ENCODE measurements at regions not wholly inside any gene's neighbourhood (a gene's known extent, or its start where the extent isn't known, plus 50 kb on each side); places are given as distances from the start of the nearest gene placed in this dataset.
"Not testable (repeated sequence)": the region's sequence is repeated elsewhere in the genome, so short reads cannot be mapped to it uniquely, and the experiment has no call there.

DNA sequence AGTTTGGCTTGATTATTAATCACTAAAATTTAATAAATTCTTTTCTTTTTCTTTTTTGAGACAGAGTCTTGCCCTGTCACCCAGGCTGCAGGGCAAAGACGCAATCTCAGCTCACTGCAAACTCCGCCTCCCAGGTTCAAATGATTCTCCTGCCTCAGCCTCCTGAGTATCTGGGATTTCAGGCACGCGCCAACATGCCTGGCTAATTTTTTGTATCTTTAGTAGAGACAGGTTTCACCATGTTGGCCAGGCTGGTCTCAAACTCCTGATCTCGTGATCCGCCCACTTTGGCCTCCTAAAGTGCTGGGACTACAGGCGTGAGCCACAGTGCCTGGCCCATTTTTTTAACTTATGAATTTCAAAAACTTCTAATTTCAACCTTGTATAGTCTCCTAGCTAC, 215.6 kb upstream of the RBBP8 start:
- DNase-seq (ENCODE audit: low spot score in 2 of 2); FAIRE-seq: not testable (repeated sequence)

DNA sequence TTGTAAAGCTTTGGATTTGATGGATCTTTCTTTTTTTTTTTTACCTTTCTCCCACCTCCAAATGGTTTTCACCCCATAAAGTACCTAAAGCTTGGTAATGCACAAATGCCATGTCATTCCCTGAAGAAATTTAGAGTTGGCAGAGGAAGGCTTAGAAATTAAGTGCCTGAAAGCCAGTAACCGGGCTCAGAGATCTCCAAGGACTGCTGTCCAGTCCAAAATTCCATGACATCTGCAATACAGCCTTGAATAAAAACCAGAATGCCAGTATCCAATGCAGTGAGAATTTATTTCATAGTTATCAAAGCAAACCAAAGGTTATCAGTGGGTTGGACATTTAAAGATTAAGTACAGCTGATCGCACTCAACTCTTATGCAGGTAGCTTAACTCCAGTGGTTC, 209.9 kb upstream of the RBBP8 start:
- no peak for DNase-seq (ENCODE audit: low spot score in 2 of 2)
- no peak for FAIRE-seq

DNA sequence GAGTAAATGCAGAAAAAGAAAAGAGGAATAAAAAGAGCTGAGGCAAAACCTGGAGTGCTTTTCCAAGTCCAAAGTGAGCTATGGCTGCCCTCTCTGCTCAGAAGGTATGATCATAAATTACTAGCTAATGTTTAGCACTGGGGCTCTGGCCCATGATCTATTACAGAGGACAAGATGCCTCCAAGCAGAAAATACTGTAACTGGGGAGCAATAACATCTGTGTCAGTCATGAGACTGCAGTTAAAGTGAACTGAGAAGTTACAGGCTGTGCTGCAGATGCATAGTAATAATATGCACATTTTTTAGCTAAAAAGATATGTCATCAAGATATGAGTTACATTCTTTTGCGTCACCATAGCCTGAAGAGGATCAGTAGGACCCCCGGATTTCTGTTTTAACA, 209.4 kb upstream of the RBBP8 start:
- DNase-seq (ENCODE audit: low spot score in 2 of 2) (no peak), FAIRE-seq (no peak)

DNA sequence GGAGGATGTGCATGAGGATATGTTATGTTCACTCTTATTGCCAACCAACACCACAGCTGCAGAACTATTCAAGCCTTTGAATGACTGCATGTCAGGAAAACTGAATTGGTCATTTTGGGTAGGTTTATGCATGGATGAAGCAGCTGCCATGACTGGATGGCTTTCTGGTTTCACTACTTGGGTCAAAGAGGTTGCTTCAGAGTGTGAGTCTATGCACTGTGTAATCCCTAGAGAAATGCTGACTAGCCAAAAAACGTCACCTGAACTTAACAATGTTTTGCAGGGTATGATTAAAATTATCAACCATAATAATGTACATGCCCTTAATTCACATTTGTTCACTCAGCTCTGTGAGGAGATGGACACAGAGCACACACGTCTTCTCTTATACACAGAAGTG, 206.7 kb upstream of the RBBP8 start:
- no peak for FAIRE-seq
- no peak for DNase-seq (ENCODE audit: low spot score in 2 of 2)

DNA sequence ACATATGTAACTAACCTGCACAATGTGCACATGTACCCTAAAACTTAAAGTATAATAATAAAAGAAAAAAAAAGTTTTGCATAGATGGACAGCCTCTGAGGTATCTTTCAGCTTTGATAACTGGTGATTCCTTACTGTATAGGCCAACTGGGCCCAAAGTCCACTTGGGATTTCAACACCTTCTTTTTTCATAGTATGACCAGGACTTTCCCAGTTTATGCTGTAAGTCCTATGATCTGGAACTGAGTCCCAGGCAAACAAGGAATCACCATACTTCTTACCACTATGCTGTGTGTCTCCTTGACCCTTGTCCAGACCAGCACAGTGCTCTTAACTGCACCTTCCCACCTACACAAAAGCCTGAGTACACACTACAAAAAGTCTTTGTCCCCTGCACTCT, 205.1 kb upstream of the RBBP8 start:
- no peak for FAIRE-seq
- no peak for DNase-seq (ENCODE audit: low spot score in 2 of 2)

DNA sequence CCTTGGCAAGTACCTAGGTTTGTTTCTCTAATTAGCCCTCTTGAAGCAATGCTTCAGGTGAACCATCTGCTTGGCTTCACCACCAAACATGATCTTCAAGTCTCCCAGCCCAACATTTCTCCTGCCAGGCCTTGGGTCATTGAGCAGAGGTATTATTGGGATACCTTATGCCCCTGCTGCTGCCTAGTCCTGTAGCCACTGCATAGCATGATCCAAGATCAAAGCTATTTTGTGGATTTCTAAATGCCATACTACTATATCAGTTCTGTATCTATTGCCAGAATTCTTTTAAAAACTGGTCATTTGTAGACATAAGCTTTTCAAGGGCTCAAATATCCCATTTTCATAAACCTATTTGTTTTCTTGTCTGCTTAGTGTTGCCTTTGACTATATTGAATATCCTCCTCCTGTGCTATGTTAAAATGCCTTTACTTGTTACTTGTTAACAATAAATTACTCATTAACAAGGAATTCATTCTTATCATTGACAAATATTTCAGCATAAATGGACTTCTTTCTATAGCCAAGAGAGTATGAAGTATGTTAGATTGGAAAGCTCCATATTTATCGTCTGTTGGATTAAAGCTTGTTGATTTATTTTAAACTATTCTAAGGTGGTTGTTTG, 204.5 kb upstream of the RBBP8 start:
- FAIRE-seq = no peak
- DNase-seq (ENCODE audit: low spot score in 2 of 2) = no peak

DNA sequence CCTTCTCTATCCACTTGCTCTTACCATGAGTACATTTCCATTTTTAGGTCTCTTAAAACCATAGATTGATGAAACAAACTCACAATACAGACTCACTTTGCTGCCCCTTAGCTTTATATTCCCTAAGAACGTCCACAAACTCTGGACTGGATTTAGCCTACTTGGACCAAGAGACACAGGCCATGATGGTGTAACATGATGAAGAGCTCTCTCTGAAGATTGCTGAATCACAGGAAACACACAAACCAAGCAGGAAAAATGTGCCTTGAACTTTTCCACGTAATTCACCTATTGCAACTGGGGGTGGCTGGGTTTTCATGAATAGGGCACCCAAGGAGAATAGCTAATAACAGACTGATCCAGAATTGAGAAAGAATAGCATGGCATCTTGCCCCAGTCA, 201.7 kb upstream of the RBBP8 start:
- FAIRE-seq (no peak), DNase-seq (ENCODE audit: low spot score in 2 of 2) (no peak)

DNA sequence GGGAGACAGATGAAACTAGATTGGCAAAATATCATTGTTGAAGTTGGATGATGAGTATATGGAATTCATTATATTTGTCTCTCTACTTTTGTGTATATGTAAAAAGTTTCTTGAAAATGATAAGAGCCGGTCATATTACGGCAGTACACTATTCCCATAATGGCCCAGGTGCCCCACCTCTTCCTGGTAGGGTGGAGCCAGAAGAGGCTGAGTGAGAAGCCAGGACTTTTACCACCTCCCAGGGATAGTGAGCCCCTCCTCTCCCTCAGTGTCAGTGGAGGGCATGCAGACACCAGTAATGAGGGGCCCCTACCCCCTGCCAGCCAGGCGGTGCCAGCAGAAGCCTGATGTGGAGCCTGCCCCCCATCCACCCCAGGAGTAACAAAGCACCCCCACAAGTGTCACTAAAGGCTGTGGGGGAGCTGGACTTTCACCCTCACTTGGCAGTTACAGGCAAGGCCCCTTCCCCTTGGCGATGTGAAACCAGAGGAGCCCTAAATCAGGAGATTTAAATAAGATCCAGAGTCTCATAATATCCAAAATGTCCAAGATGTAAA, 198.9 kb upstream of the RBBP8 start:
- DNase-seq (ENCODE audit: low spot score in 2 of 2) (no peak), FAIRE-seq (no peak)

DNA sequence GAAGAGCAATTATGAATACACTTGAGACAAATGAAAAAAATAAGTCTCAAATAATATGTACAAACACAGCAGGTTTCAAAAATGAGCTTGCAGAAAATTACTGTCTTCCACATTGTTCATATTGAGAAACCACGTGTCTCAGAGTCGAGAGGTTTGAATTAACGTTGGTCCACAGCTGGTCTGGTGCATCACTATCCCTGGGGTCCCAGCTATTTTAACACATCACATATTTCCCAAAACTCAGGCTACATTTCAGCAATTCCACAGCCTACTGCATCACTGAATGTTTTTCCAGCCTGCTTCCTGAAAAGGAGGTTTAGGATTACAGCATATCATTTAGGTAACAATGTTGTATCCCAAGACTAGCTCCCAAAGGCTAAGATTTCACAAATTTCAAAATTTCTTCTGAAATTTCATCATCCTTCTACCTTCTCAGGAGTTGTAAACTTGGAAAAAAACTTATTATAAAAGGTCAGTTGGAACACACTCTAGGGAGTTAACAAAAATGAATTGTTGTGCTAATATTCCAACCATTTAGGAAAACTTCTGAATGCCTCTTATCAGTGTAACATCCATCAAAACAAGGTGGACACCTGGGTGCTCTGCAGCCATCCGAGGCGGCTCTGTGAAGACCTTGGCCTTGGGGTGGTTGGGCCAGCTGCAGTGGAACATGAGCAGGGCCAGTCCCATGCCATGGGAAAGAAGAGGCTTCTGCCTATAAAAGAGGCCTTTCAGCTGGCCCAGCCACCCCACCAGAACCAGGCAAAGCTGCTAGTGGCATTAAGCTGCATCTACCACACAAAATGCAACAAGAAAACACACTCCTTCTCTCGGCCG, 198.1 kb upstream of the RBBP8 start:
- DNase-seq (ENCODE audit: low spot score in 2 of 2) = no peak
- no peak for FAIRE-seq

DNA sequence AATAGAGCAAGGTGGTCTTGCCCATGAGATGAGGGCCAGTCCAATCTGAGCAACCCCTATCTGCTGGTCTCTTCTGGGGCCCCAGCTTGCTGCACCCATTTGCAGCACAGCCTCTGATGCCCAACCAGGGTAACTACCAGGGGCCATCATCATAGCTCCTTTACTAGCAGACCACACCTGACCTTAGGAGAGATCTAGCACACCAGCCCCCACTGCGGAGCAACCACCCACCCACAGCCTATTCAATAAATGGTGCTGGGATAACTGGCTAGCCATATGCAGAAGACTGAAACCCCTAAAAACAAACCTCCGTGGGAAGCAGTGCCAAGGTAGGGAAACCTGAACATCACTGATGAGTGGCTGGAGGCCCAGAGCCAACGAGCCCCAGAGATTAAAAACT, 196.1 kb upstream of the RBBP8 start:
- DNase-seq (ENCODE audit: low spot score in 2 of 2) = no peak
- no peak for FAIRE-seq

DNA sequence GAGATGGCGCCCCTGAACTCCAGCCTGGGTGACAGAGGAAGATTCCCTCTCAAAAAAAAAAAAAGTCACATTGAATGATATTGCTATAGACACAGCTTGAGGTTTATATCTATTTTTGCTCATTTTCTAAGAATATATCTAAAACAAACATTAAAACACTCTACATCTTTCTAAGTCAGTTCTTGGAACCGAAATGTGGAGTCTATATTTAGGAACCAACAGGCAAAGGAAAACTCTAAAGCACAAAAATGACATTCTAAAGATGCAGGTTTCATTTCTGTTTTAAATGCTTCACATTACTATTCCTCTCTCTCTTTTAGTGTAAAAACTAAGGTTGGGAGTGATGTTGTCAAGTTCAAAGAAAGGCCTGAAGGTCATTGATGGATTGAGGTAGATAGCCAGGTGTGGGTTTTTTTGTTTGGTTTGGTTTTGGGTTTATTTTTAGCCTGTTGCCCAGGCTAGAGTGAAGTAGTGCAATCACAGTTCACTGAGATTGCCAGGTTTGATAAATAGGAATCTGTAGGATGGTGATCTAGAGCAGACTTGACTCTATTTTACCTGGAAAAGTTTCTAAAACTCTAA, 194.0 kb upstream of the RBBP8 start:
- no peak for FAIRE-seq
- DNase-seq (ENCODE audit: low spot score in 2 of 2) = no peak

DNA sequence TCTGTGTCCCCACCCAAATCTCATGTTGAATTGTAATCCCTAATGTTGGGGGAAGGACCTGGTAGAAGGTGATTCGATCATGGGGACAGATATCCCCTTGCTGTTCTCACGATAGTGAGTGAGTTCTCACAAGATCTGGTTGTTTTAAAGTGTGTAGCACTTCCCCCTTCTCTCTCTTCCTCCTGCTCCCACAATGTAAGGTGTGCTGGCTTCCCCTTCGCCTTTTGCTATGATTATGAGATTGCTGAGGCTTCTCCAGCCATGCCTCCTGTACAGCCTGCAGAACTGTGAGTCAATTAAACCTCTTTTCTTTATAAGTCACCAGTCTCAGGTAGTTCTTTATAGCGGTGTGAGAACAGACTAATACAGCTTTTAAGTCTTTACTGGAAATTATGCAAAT, 193.3 kb upstream of the RBBP8 start:
- DNase-seq (ENCODE audit: low spot score in 2 of 2) (no peak), FAIRE-seq (no peak)

DNA sequence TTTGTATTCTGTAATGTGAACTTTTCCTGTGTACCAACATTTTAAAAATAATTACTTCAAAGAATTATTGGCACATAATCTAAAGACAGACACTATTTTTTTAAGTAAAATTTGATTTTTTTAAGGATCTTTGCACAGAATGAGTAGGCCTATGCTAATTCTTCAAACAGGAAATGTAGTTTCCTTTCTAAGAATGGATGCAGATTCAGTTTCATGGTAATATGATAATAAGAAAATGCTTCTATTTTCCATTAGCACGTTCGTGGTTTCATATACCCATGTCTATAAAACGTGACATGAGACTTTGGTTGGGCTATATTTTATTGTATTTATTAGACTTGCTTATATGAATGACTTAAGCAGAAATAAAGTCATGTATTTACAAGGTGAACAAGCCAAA, 191.8 kb upstream of the RBBP8 start:
- DNase-seq (ENCODE audit: low spot score in 2 of 2) (no peak), FAIRE-seq (no peak)

DNA sequence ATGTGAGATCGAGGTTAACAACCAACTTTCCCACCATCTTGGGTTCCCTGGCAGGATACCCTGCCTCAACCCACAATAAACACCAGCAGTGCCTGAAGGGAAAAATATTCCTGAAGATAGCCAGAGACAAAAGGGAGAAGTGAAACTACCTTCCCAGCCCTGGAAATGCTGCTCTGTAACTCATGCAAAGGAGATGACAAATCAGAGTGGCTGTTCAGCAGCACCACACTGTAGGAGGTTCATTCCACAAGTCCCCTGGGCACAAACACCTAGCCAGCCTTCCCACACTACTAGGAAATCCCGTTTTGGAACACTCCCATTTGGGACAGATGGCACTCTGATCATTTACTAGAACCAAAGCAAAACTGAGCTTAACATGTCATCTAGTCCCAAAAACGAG, 190.7 kb upstream of the RBBP8 start:
- DNase-seq (ENCODE audit: low spot score in 2 of 2) = no peak
- FAIRE-seq = no peak

DNA sequence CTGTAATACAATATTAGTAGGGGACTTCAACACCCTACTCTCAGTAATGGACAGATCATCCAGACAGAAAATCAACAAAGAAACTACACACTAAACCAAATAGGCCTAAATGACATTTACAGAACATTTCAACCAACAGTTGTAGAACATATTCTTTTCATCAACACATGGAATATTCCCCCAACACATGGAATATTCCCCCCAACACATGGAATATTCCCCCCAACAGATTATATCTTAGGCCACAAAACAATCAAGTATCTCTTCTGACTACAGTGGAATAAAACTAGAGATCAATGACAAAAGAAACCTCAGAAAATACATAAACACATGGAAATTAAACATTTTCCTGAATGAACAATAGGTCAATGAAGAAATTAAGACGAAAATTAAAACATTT, 187.2 kb upstream of the RBBP8 start:
- FAIRE-seq (no peak), DNase-seq (ENCODE audit: low spot score in 2 of 2) (no peak)

DNA sequence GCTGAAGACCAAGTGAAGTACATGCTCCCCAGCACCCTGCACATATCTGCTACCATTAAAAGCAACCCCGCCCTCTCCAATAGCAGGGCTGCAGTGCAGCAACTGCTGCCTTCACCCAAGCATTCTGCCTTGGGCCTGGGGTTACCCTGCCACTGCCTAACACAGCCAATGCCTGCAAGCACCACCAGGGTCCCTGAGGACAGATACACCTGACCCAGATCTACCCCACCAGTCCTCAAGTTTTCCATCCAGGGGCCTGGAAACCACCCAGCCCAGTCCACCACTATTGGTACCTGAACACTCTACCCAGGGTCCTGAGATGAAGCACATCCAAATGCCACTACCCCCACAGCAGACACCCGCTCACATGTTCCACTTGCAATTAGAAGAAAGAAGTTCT, 181.1 kb upstream of the RBBP8 start:
- FAIRE-seq (no peak), DNase-seq (ENCODE audit: low spot score in 2 of 2) (no peak)

DNA sequence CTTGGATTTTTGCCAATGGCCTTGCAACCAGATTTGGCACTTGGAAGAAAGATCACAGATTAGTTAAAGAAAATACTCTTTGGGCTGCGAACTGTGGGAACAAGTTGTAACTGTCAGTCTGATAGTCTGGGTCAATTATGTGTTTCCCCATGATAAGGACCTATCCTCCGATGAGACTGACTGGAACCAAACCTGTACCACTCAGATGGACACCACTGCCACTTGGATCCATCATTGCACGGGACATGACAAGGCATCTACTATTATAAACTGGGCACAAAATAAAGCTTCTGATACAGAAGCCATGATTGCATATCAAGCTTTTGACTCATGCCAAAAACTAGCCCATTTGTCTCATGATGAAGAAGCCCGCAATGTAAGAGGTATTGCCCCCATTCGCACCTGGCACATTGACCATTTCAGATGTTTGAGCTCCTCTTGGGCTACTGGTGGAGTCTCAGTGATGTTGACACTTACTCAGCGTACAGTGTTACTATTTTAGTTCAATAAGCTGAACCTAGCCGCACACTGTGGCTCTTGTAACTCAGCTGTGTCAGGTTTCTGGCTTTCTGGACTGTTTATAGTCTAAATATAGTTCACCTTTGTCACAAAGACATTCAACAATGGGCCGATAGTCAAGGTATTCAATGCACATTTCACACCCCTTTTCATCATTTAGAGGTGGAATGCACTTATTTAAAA, 179.8 kb upstream of the RBBP8 start:
- DNase-seq (ENCODE audit: low spot score in 2 of 2) (no peak), FAIRE-seq (no peak)

DNA sequence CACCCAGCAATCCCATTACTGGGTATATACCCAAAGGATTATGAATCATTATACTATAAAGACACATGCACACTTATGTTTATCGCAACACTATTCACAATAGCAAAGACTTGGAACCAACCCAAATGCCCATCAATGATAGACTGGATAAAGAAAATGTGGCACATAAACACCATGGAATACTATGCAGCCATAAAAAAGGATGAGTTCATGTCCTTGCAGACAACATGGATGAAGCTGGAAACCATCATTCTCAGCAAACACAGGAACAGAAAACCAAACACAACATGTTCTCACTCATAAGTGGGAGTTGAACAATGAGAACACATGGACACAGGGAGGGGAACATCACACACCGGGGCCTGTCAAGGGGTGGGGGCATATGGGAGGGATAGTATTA, 169.1 kb upstream of the RBBP8 start:
- not testable (repeated sequence) for FAIRE-seq; DNase-seq (ENCODE audit: low spot score in 2 of 2)

DNA sequence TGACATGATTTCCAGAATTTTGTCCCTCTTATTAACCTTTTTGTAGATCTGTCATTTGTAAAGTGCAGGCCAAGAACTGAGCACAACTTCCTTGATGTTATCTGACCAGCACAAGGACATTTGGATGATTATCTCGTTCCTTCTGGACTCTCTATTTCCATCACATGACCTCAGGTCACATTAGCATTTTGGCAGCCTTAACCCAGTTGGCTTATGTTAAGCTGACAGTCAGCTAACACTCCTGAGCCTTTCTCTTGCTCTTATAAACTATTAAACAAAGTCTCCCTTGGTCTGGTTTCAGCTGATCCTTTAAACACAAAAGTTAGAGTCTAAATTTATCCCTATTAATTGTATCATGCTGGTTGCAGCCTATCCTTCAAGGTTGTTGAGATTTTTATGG, 167.2 kb upstream of the RBBP8 start:
- DNase-seq (ENCODE audit: low spot score in 2 of 2) = no peak
- FAIRE-seq = no peak

DNA sequence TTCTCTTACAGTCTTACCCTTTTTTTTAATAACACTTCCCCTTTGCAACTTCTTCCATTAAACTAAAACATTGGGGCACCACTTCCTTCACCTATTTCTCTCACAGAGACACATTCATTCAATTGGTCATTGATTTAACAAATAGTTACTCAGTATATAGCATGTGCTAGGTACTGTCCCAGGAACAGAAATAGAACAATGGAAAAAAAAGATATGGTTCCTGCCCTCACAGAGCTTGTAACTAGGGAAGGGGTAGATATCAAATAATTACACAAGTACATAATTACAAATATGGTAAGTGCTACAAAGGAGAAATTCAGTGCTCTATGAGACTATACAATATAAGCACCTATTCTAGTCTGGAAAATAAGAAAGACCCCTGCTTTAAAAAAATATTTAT, 165.5 kb upstream of the RBBP8 start:
- FAIRE-seq (no peak), DNase-seq (ENCODE audit: low spot score in 2 of 2) (no peak)

DNA sequence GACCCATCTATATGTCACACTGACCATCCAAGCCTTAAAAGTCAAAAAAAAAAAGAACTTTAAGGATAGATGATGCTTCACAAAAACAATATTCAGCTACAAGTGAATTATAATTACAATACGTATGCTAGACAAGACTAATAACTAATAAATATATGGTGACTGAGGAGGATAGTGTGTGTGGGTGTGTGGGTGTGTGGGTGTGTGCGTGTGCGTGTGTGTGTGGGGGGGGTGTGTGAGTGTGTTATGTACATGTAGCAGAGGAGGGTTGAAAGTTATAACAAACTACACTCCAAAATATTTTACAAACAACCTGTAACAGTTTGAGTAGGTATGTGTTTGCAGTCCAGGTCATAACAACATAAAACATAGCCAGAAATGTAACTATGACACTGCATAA, 159.2 kb upstream of the RBBP8 start:
- DNase-seq (ENCODE audit: low spot score in 2 of 2) = no peak
- FAIRE-seq = no peak

All from frontal cortex (tissue), 3 donors.